WTC11 (cell line): ENCODE measurements at regions not wholly inside any gene's neighbourhood (a gene's known extent, or its start where the extent isn't known, plus 50 kb on each side); places are given as distances from the start of the nearest gene placed in this dataset.

Experiments
- CREB1 ChIP-seq: sonication (generic); formaldehyde crosslinking; IDR thresholded peaks from 2 replicates; pipeline ENCODE4 v1.8.0; 2023; ENCODE audit warnings: mild to moderate bottlenecking, missing genetic modification reagents
- ELF4 ChIP-seq: sonication (generic); formaldehyde crosslinking; IDR thresholded peaks from 2 replicates; pipeline ENCODE4 v1.8.1; 2022; ENCODE audit warnings: low read depth, mild to moderate bottlenecking, moderate library complexity, missing genetic modification reagents
- FOXP1 ChIP-seq: sonication (generic); formaldehyde crosslinking; IDR thresholded peaks from 2 replicates; pipeline ENCODE4 v1.8.0; 2022; ENCODE audit warnings: missing genetic modification reagents, mild to moderate bottlenecking, moderate library complexity, borderline replicate concordance
- IRF2 ChIP-seq: sonication (generic); formaldehyde crosslinking; IDR thresholded peaks from 2 replicates; pipeline ENCODE4 v1.8.0; 2022; ENCODE audit warnings: low read depth, missing genetic modification reagents, borderline replicate concordance
- NR1H2 ChIP-seq: sonication (generic); formaldehyde crosslinking; IDR thresholded peaks from 2 replicates; pipeline ENCODE4 v1.9.0; 2021; ENCODE audit warnings: mild to moderate bottlenecking, moderate library complexity, missing genetic modification reagents
- NR2C2 ChIP-seq: sonication (generic); formaldehyde crosslinking; IDR thresholded peaks from 2 replicates; pipeline ENCODE4 v1.8.0; 2022; ENCODE audit warnings: mild to moderate bottlenecking, missing genetic modification reagents
- NR3C1 ChIP-seq: sonication (generic); formaldehyde crosslinking; conservative IDR thresholded peaks from 2 replicates; pipeline ENCODE4 v1.8.1; 2023; ENCODE audit warnings: low read depth, mild to moderate bottlenecking, missing genetic modification reagents
- RELA ChIP-seq: sonication (generic); formaldehyde crosslinking; IDR thresholded peaks from 2 replicates; pipeline ENCODE4 v1.8.1; 2022; ENCODE audit warnings: missing genetic modification reagents, mild to moderate bottlenecking, borderline replicate concordance
- SMAD3 ChIP-seq: sonication (generic); formaldehyde crosslinking; IDR thresholded peaks from 2 replicates; pipeline ENCODE4 v1.8.0; 2022; ENCODE audit warnings: missing genetic modification reagents, mild to moderate bottlenecking, borderline replicate concordance
- TP53 ChIP-seq: sonication (generic); formaldehyde crosslinking; IDR thresholded peaks from 2 replicates; pipeline ENCODE4 v1.8.1; 2023; ENCODE audit warnings: mild to moderate bottlenecking, missing genetic modification reagents
- TF ChIP-seq, protein P1 (sequence below): fragments of 200-600 bp; IDR thresholded peaks from 2 replicates; pipeline ENCODE4 v1.8.0; 2022; ENCODE audit warnings: antibody characterized with exemption
- TF ChIP-seq, protein P2 (sequence below): sonication (generic); formaldehyde crosslinking; IDR thresholded peaks from 2 replicates; pipeline ENCODE4 v1.8.1; 2023; ENCODE audit warnings: mild to moderate bottlenecking, missing genetic modification reagents
- TF ChIP-seq, protein P3 (sequence below): sonication (generic); formaldehyde crosslinking; IDR thresholded peaks from 2 replicates; pipeline ENCODE4 v1.8.0; 2022; ENCODE audit warnings: mild to moderate bottlenecking, missing genetic modification reagents
- TF ChIP-seq, protein P4 (sequence below): sonication (generic); formaldehyde crosslinking; conservative IDR thresholded peaks from 2 replicates; pipeline ENCODE4 v1.8.1; 2022; ENCODE audit warnings: mild to moderate bottlenecking, missing genetic modification reagents

DNA sequence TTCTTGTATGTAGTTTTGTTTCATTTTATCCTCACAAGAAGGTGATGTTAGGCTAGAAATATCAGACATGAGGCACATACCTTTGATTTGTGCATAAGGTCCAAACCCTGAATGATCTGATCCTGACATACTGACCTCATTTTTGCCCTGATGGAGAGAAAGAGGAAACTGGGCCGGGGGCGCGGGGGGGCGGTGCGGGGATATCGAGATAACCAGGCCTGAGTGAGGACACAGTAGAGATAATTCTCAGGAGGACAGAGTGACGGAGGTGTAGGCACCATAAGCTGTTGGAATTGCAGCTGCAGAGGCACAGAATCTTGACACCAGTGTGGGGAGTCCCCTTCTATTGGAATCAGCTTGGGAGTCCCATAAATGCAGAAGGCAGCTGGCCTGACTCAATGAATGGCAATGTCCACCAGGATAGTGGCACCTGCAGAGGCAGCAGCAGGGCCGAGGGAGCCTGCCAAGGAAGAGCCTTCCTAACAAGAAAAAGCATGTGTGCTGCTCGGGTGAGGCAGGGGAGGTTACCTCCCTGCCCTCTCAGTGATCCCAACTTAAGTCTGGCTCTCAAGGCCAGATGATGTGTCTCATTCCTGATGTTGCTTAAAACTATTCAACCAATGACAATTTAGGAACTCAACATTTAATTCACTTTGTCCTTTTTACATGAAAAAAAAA, 234.3 kb upstream of the MSX2 start:
- TF ChIP-seq, protein P1, sequence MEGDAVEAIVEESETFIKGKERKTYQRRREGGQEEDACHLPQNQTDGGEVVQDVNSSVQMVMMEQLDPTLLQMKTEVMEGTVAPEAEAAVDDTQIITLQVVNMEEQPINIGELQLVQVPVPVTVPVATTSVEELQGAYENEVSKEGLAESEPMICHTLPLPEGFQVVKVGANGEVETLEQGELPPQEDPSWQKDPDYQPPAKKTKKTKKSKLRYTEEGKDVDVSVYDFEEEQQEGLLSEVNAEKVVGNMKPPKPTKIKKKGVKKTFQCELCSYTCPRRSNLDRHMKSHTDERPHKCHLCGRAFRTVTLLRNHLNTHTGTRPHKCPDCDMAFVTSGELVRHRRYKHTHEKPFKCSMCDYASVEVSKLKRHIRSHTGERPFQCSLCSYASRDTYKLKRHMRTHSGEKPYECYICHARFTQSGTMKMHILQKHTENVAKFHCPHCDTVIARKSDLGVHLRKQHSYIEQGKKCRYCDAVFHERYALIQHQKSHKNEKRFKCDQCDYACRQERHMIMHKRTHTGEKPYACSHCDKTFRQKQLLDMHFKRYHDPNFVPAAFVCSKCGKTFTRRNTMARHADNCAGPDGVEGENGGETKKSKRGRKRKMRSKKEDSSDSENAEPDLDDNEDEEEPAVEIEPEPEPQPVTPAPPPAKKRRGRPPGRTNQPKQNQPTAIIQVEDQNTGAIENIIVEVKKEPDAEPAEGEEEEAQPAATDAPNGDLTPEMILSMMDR, result no peak
- TF ChIP-seq, protein P2, sequence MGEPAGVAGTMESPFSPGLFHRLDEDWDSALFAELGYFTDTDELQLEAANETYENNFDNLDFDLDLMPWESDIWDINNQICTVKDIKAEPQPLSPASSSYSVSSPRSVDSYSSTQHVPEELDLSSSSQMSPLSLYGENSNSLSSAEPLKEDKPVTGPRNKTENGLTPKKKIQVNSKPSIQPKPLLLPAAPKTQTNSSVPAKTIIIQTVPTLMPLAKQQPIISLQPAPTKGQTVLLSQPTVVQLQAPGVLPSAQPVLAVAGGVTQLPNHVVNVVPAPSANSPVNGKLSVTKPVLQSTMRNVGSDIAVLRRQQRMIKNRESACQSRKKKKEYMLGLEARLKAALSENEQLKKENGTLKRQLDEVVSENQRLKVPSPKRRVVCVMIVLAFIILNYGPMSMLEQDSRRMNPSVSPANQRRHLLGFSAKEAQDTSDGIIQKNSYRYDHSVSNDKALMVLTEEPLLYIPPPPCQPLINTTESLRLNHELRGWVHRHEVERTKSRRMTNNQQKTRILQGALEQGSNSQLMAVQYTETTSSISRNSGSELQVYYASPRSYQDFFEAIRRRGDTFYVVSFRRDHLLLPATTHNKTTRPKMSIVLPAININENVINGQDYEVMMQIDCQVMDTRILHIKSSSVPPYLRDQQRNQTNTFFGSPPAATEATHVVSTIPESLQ (CRISPR knock-in tag), result no peak
- TF ChIP-seq NR1H2 (CRISPR knock-in tag), result no peak
- TF ChIP-seq TP53 (CRISPR knock-in tag), result no peak
- TF ChIP-seq RELA, result no peak
- TF ChIP-seq NR3C1 (CRISPR knock-in tag), result no peak
- TF ChIP-seq, protein P3, sequence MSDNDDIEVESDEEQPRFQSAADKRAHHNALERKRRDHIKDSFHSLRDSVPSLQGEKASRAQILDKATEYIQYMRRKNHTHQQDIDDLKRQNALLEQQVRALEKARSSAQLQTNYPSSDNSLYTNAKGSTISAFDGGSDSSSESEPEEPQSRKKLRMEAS (CRISPR knock-in tag), result no peak
- no peak for TF ChIP-seq IRF2 (CRISPR knock-in tag)
- no peak for TF ChIP-seq NR2C2 (CRISPR knock-in tag)
- TF ChIP-seq SMAD3 (CRISPR knock-in tag), result no peak
- no peak for TF ChIP-seq FOXP1
- TF ChIP-seq CREB1 (CRISPR knock-in tag), result no peak
- TF ChIP-seq, protein P4, sequence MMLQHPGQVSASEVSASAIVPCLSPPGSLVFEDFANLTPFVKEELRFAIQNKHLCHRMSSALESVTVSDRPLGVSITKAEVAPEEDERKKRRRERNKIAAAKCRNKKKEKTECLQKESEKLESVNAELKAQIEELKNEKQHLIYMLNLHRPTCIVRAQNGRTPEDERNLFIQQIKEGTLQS, result no peak
- TF ChIP-seq ELF4 (CRISPR knock-in tag), result no peak
